ENCODE measurements at regions not wholly inside any gene's neighbourhood (a gene's known extent, or its start where the extent isn't known, plus 50 kb on each side); places are given as distances from the start of the nearest gene placed in this dataset.
"Not testable (repeated sequence)": the region's sequence is repeated elsewhere in the genome, so short reads cannot be mapped to it uniquely, and the experiment has no call there.

DNA sequence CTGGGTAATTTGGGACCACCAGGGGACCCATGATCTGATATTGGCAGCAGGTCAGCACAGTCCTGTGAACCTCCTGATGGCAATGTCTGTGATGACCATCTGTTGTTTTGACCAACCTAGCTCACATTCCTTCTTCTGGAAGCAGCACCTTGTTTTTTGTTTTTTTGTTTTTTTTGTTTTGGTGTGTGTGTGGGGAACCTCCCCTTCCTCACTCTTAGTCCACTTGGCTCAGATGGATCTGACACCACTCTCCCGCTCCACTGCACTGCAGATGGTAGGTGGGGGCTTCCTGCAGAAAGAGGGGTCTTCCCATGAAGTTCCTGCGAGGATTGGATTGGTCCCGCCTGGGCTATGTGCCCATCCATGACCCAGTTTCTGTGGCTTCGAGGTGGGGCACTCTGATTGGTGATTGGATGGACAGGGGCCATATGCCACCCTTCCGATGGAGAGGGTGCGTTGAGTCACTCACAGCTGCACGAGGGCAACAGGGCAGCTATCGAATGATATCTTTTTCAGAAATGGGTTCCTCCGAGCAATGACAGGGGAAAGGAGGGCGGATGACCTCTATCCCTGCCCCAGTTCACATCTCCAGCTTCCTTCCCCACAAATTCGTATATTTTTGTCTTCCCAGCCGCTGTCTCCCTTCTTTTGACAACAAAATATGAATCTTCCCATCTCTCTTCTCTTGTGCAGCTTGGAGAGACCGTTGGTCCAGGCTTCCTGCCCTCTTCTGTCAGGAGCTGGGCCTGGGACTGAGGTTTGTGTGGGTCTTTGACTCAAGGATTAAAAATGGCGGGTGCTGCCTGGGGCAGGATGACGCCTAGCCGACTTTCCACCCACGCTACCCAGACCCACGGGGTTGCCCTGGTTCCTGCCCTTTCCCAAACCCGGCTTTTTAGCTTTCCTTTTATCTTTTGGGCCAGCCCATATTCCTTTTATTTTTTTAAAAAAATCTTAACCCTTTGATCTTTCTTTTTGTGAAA is 132.1 kb upstream of the KCNG1 start:
- DNase-seq: no peak

DNA sequence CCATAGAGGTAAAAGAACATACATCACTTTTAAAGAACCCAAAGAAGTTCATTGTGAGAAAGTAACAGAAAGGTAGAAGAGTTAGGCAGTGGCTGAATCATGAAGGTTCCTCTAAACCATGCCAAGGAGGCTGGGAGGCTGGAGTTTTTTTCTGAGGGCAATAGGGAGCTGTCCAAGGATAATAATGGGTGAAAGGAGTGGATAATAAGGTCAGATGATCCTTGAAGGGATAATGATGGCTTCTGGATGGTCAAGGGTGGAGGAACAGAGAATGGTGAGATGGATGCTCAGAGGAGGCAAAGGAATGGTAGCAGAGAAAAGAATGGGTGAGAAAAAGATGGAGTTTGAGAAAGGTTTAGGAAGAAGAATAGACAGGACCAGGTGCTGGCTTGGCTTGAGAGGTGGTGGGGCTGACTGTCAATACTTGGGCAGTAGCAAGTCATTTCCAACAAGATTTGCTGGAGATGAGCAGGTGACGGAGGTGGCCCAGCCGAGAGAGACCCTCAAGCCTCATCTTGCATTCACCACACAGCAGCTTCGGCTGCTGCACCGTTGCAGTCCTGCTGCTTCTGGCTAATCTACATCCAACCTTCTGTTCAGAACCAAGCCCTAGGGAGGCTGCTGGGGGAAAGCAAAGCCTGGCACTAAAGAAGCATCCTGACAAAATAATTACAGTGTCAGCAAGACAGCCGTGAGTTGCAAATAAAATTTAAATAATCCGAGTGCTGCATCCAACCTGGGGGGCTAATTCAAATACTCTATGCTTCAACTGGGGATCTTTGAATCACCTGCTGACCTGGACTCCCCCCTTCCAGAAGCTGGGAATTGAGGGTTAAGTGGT is 131.2 kb upstream of the KCNG1 start:
- DNase-seq: no peak

DNA sequence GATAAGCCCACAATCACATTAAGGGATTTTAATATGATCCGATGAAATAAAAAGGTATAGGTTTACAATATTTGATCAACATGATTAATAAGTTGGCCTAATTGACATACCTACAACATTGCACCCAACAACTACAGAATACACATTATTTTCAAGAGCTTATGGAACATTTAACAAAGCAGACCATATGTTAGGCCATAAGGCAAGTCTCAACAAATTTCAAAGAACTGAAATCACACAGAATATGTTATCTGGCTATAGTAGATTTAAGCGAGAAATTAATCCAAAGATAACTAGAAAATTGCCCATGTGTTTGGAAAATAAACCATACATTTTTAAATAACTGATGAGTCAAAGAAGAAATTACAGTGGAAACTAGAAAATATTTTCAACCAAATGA is 126.0 kb upstream of the KCNG1 start:
- DNase-seq: no peak

DNA sequence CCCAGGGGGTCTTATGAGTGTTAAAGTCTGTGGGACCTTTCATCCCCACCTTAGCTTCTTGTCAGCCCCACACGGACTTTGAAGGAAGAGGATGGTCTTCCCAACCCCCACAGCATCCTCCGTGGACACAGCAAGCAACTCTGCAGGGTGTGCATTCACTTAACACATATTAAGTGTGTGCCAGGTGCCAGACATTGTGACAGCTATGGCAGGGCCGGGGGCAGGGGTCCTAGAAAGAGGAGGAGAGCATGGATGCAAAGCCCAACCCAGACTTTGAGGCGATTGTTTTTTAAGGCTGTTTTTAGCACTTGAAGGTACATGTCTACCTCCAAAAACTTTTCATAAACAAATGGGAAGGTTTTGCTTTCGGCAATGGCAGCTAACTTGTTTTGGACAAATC is 121.6 kb upstream of the KCNG1 start:
- no peak for DNase-seq

DNA sequence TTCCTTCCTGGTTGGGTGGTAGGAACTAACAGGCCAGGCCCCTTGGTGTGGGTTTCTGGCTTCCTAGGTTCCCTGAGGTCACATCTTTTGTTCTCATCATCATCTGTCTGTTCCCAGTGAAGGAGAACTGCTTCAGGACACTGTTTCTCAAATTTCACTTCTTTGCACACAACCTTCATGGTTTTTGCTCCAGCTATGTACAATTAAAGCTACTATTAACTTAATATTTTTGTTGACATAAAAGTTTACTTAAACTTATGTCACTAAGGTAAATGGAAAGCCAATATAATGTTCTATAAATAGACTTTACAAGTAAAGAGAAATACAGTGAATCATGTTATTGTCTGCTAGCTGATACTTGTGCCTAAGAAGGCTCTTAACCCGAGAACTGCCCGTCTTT is 120.7 kb upstream of the KCNG1 start:
- no peak for DNase-seq

DNA sequence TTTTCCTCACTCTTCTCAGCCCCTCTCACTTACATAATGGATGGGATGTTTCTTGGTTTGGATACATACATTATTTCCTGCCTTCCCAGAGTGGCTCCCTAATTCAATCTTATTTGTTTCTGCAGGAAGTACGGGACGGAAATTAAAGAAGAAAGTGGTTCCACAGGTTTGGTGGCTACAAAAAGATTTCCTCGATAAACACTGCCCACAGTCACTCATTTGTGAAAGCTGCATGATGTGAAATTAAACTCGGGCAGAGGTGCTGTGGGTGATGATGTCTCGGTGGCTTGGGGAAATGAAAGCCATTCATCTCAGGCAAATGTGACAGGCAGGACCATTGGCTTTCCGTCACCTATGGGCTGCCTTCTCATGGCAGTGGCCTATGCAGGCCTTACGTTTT is 119.5 kb upstream of the KCNG1 start:
- DNase-seq: no peak

DNA sequence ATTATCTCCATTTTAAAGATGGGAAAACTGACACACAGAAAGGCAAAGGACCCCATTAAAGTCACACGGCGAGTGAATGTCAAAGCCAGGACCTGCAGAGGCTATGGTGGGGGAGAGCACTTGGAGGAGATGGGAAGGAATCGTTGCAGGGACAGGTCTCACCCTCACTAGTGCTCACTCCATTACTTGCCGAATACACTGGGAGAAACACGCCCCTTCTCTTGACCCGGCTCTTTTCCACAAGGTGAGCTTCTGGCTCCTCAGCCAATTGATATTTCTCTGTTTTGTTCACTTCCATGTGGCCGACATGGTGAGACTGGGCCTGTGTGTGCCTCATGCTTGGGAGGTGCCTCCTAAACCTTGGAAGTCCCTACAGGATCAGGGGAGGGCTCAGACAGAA is 117.8 kb upstream of the KCNG1 start:
- DNase-seq: no peak

DNA sequence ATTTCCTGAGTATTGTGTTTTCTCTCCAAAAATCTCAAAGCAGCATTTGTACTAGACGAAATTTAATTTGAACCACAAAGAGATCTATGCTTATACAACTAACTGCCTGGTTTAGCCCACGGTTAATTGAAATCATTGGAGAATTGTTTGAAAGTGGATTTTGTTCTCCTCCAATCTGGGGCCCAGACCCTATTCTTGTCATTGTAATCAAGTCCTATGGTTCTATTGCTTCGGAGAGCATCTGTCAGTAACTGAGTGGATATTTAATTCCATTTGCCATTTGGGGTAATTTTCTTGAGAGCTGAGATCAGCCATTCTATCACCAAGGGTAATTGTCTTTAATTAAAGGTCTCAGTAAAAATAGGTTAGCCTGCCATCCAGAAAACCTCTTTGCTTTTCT is 117.0 kb upstream of the KCNG1 start:
- no peak for DNase-seq

DNA sequence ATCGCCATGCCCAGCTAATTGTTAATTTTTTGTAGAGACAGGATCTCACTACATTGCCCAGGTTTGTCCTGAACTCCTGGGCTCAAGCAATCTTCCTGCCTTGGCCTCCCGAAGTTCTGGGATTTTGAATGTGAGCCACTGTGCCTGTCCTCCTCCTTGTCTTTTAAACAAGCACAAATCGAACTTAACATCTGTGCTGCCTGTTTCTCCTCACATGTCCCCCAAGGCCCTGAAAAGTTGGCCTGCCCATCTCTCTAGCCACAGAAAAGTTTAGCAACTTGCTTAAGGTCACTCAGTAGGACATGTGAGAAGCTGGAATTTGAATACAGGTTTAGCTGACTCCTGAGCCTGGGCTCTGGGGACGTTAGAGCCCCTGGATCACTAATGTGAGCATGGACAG is 115.7 kb upstream of the KCNG1 start:
- DNase-seq: no peak

DNA sequence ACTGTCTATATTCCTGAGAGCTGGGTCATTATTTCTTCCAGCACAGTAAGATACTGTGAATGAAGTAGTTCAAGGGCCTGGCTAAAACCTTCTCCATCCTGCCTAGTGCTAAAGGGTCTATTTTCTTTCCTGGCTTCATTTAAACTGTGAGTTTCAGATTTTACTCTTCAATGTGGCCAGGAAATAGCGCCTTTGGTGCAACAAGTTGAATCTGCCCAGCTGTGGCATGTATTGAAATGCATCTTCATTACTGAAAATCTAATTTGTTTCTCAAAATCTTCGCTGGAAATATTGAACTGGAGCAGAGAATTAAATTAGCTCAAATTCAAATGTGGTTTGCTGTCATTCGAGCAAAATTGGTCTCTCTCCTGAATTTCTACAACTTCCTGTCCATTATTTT is 114.6 kb upstream of the KCNG1 start:
- DNase-seq: no peak

DNA sequence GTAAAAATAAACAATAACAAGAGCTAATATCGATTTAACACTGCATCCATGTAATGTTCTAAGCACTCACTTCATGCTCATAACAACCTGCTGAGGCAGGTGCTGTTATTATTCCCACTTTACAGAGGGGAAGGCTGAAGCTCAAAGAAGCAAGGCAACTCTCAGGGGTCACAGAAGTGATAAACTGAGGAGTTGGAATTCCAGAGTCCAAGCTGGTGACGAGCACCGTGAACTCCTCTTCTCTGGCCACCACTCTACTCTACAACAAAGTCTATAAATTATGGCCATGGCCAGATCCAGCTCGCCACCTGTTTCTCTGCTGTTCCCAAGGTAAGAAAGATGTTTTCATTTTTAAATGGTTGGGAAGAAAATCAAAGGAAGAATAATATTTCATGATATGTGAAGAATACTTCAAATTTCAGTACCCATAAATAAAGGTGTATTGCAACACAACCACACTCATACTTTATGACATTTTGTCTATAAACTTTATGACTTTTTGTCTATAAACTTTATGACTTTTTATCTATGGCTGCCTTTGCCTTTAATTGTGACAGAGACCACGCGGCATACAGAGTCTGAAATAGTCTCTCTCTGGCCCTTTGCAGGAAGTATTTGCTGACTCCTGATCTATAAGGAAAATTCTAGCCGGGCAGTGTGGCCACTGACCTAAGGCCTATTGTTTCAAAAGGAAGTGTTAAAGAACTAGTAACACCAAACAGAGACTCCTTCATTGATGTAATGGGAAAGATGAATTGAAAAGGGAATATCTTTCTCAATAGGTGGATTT is 113.2 kb upstream of the KCNG1 start:
- no peak for DNase-seq

DNA sequence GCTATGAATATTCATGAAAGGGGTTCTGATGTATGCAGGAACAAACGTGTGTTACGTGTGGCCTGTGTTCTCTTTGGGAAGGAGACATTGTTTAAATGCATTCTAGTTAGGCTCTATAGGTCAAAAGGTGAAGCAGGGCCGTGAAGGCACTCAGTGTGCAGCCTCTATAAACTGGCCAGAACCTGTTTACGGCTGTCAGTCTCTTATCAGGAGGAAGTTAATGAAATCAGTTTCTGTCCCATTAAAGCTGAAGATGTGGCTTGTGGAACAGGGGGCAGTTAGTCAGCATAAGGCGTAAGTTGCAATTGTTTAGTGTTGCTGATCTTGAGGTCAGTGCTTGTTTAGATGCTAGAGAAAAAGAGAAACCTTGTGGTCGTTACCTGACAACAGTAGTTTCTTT is 111.5 kb upstream of the KCNG1 start:
- DNase-seq: no peak

DNA sequence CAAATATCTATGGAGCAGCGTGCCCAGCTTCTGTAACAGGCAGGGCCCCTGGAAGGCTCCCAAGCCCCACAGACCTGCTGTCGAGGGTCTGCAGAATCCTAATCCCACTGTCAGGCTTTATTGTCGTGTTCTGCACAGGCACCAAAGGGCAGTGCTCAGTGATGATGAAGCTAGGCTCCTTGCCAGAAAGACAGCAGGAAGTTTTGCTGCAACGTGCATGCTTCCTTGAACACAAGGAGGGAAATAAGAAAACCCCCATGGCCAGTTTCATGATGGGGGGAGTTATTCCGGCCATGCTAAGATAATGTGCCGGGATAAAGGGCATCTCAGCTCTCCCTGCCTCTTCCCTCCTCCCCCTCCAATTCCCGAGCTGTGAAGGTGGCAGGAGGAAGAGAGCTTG is 109.4 kb upstream of the KCNG1 start:
- DNase-seq: no peak

DNA sequence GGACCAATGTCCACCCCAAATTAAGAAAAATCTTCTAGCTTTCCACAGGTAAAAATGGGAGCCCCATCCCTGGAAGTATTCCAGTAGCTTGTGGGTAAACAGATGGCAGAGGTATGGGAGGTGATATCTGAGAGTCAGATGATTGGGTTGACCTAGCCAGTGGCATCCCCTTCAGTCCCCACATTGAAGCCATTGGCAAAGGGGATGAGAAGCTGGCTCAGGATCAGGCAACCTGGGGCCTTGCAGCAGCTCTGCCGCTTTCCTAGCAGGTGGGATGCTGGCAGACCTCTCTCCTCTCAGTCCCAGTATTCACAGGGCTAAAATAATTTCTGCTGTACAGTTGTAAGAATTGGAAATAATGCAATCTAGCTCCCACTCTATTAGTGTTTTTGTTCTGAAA is 108.9 kb upstream of the KCNG1 start:
- DNase-seq: no peak

DNA sequence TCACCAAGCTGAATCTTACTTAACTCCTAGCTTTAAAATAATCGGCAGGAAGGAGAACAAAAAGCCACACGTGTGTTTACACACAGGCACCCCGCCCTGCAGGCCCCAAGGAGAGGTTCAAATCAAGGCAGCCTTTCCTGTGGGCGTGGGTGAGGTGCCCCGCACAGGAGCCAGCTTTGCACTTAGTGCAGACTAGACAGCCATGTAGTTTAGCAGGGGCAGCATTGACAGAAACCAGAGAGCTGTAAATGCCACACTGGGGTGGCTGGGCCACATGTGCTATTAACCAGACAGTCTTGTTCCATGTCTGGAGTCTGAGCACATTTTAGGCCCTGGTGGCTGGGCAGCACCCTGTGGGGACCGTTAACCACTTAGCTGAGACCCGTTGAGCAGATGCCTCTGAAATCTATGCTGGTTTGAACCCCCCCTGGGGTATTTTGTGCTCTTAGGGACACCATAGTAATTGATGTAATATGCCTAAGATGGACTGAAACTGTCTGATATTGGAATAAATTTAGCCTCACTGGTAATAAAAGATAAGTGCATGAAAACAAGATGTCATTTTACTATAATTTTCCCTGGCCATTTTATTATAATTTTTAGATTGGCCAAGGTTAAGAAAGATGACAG is 106.4 kb upstream of the KCNG1 start:
- DNase-seq: no peak

DNA sequence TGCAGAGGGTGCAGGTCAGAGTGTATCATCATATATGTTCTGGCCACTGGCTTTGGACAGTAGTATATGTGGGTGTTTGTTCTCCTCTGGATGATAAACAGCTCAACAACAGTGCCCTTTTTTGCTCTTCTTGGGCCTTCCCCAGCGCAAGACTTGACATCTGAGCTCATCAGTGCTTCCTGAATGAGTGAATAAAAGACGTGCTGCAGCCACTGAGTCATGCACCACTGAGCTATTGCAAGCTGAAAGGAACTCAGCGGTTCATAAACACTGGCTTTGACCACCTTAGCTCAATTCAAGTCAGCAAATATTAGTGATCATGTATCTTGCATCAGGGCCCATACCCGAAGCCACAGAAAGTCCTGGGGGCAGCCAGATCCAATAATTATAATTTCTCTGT is 105.3 kb upstream of the KCNG1 start:
- no peak for DNase-seq

DNA sequence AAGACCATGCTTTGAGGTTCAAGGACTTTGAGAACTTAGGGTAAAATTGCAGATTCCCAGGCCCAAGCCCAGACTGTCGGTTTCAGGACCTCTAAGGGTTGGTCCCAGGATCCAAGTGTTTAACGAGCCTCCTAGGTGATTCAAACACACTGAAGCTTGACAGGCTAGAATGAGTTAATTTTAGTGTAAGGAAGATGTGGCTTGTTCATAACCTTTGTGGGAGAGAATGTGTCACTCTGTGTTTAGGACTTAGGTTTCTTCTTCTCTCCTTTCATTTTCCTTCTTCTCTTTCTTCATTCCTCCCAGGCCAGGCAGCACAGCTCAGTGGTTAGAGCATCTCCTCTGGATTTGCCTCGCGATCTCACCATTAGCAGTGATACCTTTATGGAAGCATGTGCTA is 104.8 kb upstream of the KCNG1 start:
- DNase-seq: no peak

DNA sequence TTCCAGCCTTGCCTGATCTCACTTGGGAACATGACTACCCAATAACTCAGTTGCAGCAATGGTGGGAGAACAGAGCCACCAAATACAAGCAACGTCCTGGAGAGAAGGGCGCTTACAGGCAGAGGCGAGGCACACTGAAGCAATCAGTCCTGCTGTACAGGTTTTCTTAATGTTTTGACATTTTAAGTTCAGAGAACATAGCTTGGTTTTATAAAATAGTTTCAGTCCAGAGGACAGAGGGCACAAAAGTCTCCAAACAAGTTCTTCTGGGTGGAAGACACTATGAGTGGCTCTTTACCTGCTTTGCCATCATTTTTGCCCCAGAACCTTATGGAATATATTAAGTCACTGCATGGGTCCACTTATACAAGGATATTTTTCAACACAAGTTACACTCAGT is 103.4 kb upstream of the KCNG1 start:
- DNase-seq: no peak

DNA sequence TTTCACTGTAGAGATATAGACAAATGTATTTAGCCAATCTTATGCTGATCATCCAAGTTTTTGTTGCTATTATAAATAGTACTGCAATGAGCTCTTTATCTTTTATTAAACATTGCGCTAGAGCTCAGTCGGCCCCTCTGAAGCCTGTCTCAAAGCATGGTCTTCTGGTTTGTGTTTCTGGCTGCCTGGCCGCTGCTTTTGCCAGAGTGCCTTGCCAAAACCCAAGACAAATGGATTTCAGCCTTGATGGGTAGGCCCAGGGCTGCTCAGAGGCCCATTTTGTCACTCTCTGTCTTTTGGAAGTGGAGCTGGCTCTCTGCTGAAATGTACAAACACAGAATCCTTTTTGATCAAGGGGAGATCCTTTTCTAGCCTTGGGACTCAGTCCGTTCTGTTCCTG is 102.9 kb upstream of the KCNG1 start:
- no peak for DNase-seq

DNA sequence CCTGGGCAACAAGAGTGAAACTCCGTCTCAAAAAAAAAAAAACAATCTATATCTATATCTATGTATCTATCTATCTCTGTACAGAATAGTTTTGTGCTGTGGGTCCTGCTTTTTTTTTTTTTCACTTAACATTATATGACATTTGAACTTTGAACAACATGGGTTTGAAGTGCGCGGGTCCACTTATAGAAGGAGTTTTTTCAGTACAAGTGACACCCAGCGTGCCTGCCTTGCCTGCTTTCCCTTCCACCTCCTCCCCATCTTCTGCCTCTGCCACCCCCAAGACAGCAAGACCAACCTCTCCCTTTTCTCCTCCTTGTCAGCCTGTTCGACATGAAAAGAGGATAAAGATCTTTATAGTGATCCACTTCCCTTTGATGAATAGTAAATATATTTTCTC is 102.2 kb upstream of the KCNG1 start:
- DNase-seq: no peak

DNA sequence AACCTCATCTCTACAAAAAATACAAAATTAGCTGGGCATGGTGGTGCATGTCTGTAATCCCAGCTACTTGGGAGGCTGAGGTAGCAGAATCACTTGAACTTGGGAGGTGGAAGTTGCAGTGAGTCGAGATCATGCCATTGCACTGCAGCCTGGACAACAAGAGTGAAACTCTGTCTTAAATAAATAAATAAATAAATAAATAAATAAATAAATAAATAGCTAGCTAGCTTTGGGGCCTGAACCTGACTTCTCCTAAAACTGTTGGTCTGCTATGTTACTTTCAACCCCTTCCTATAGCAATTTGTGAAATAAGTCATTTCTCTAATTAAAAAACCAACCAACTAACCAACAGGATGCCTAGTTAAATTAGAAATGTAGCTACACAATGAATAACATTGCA is 101.0 kb upstream of the KCNG1 start:
- not testable (repeated sequence) for DNase-seq

DNA sequence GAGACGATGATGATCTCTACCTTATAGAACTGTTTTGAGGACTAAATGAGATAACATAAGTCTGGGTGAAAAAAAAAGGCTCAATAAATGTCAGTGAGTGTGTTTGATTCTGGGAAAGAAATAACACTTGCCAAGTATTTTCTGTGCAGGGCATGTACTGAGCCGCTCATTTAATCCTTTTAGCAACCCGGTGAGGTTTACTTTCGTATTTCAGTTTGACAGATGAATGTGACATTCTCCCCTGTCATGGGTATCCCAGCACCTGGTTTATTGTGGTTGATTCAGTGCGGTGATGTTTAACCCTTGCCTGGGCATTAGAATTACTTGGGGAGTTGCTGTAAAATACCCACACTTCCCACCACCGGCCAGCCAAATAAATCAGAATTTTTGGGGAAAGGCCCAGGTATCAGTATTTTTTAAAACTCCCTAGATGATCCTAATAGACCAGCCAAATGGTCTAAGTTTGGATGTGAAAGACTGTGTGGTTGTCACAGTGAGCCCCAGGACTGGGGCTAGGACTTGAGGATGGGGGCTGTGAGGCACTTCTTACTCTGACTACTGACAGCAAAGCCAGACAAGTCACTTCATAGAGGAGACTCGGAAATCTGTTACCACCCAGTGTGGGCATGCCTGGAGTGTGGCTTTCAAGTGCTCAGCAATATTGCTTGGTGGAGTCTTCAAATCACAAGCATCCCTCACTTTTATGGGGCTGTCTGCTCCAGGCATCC is 100.2 kb upstream of the KCNG1 start:
- no peak for DNase-seq

Data from activated naive CD4-positive, alpha-beta T cell (primary cell).